Activated T-cell treated with anti-CD3 and anti-CD28 coated beads, Interleukin-2, amount 50 U/mL, for 72 hours (primary cell): ENCODE measurements at regions not wholly inside any gene's neighbourhood (a gene's known extent, or its start where the extent isn't known, plus 50 kb on each side); places are given as distances from the start of the nearest gene placed in this dataset.
A peak's percentile ranks its signal among the peaks of the same experiment; 100 is the strongest.

Experiments used
- ATAC-seq, 2 donors: fragments of 150-1000 bp; cut with Tn5 transposase; replicated peaks in 1 of 2; 2 replicates each; pipeline ENCODE4 v1.10.0; 2021; ENCODE audit warnings: moderate library complexity in 2 of 2, mild to moderate bottlenecking in 1 of 2
- DNase-seq, 2 donors: peaks; one replicate each; pipeline ENCODE4 v3.0.0; 2021 to 2022; ENCODE audit warnings: mixed read lengths in 1 of 2
- H3K27ac Mint-ChIP-seq: one replicate; pipeline ENCODE4 v1.8.0; 2022; ENCODE audit warnings: mild to moderate bottlenecking, moderate library complexity, mixed read lengths
- H3K27me3 Mint-ChIP-seq: one replicate; pipeline ENCODE4 v1.8.0; 2022; ENCODE audit warnings: low read depth, mixed read lengths
- H3K36me3 Mint-ChIP-seq, 2 donors: one replicate each; pipeline ENCODE4 v1.8.0; 2022; ENCODE audit warnings: mixed read lengths in 2 of 2, mild to moderate bottlenecking in 1 of 2; ENCODE audit not compliant: insufficient read depth in 2 of 2
- H3K4me1 Mint-ChIP-seq: one replicate; pipeline ENCODE4 v1.8.0; 2022; ENCODE audit warnings: low read depth, mixed read lengths
- H3K4me3 Mint-ChIP-seq, 2 donors: one replicate each; pipeline ENCODE4 v1.8.0; 2022; ENCODE audit warnings: mild to moderate bottlenecking in 2 of 2, mixed read lengths in 2 of 2, moderate library complexity in 2 of 2
- H3K9me3 Mint-ChIP-seq, 2 donors: one replicate each; pipeline ENCODE4 v1.8.0; 2022; ENCODE audit warnings: mixed read lengths in 2 of 2

- H3K27me3 Mint-ChIP-seq, result peaks cover 11% of the 10 kb centered on the region
- no peaks in the 10 kb centered on the region for H3K4me1 Mint-ChIP-seq
- no peak overlapping the region for H3K27ac Mint-ChIP-seq
- H3K36me3 Mint-ChIP-seq, result no peaks in the 10 kb centered on the region
- ATAC-seq (no peak), DNase-seq (no peak)
- H3K9me3 Mint-ChIP-seq, result no peaks in the 10 kb centered on the region
- H3K4me3 Mint-ChIP-seq, result no peak overlapping the region
Observed at GRCh38 chr5:58108511-58108910, 351.4 kb downstream of the PLK2 start.

GRCh38 chr5:58107704-58108103, 352.2 kb downstream of the PLK2 start:
- Mint-ChIP-seq H3K27ac (no peak overlapping the region), H3K9me3 (no peaks in the 10 kb centered on the region), H3K27me3 (peaks cover 11% of the 10 kb centered on the region)

GRCh38 chr5:58106754-58107410, 353.0 kb downstream of the PLK2 start:
- Mint-ChIP-seq H3K36me3 (no peaks in the 10 kb centered on the region), H3K4me1 (no peaks in the 10 kb centered on the region), H3K4me3 (no peak overlapping the region), H3K27ac (no peak overlapping the region), H3K27me3 (peaks cover 11% of the 10 kb centered on the region), H3K9me3 (no peaks in the 10 kb centered on the region)
- DNase-seq (no peak), ATAC-seq (no peak)

More at GRCh38 chr5:58107704-58108103, 352.2 kb downstream of the PLK2 start:
- Mint-ChIP-seq H3K4me1 (no peaks in the 10 kb centered on the region), H3K4me3 (no peak overlapping the region), H3K36me3 (no peaks in the 10 kb centered on the region)
- no peak for ATAC-seq
- no peak for DNase-seq

GRCh38 chr5:58105836-58106235, 354.1 kb downstream of the PLK2 start:
- Mint-ChIP-seq H3K36me3 (no peaks in the 10 kb centered on the region), H3K27me3 (peaks cover 11% of the 10 kb centered on the region), H3K27ac (no peak overlapping the region), H3K4me3 (no peak overlapping the region), H3K9me3 (no peaks in the 10 kb centered on the region), H3K4me1 (no peaks in the 10 kb centered on the region)
- no peak for ATAC-seq
- no peak for DNase-seq

- no peak for DNase-seq
- no peaks in the 10 kb centered on the region for H3K9me3 Mint-ChIP-seq
- no peak for ATAC-seq
- H3K4me1 Mint-ChIP-seq, result no peaks in the 10 kb centered on the region
- peaks cover 6% of the 10 kb centered on the region for H3K27me3 Mint-ChIP-seq
- no peaks in the 10 kb centered on the region for H3K36me3 Mint-ChIP-seq
- H3K27ac Mint-ChIP-seq, result no peak overlapping the region
- H3K4me3 Mint-ChIP-seq, result no peak overlapping the region
Observed at GRCh38 chr5:58099257-58099656, 360.6 kb downstream of the PLK2 start.

- DNase-seq, result peak in 1 of 2 donors; percentile 7
- ATAC-seq, result peak; percentile 29 to 67
- H3K36me3 Mint-ChIP-seq, result no peaks in the 10 kb centered on the region
- H3K27me3 Mint-ChIP-seq, result peaks cover 6% of the 10 kb centered on the region
- H3K27ac Mint-ChIP-seq, result no peak overlapping the region
- no peaks in the 10 kb centered on the region for H3K4me1 Mint-ChIP-seq
- H3K4me3 Mint-ChIP-seq, result no peak overlapping the region
- H3K9me3 Mint-ChIP-seq, result no peaks in the 10 kb centered on the region
Observed at GRCh38 chr5:58094031-58094430, 365.9 kb downstream of the PLK2 start.

- ATAC-seq (no peak), DNase-seq (no peak)
- H3K27ac Mint-ChIP-seq, result no peak overlapping the region
- H3K27me3 Mint-ChIP-seq, result peaks cover 6% of the 10 kb centered on the region
- no peaks in the 10 kb centered on the region for H3K4me1 Mint-ChIP-seq
- H3K9me3 Mint-ChIP-seq, result no peaks in the 10 kb centered on the region
- H3K36me3 Mint-ChIP-seq, result no peaks in the 10 kb centered on the region
- H3K4me3 Mint-ChIP-seq, result no peak overlapping the region
Observed at GRCh38 chr5:58090704-58091103, 369.2 kb downstream of the PLK2 start.

- Mint-ChIP-seq H3K4me3 (no peak overlapping the region), H3K36me3 (no peaks in the 10 kb centered on the region), H3K27ac (no peak overlapping the region), H3K4me1 (no peaks in the 10 kb centered on the region), H3K27me3 (no peaks in the 10 kb centered on the region), H3K9me3 (no peaks in the 10 kb centered on the region)
- DNase-seq, result no peak
- ATAC-seq, result no peak
Observed at GRCh38 chr5:58088941-58089340, 370.9 kb downstream of the PLK2 start.

- H3K27ac Mint-ChIP-seq, result no peak overlapping the region
Observed at GRCh38 chr5:58087905-58088304, 372.0 kb downstream of the PLK2 start.

GRCh38 chr5:58087123-58087522, 372.8 kb downstream of the PLK2 start:
- Mint-ChIP-seq H3K36me3 (no peaks in the 10 kb centered on the region), H3K27me3 (no peaks in the 10 kb centered on the region), H3K4me3 (no peak overlapping the region), H3K9me3 (no peaks in the 10 kb centered on the region), H3K27ac (no peak overlapping the region), H3K4me1 (no peaks in the 10 kb centered on the region)
- no peak for ATAC-seq
- DNase-seq, result no peak

More at GRCh38 chr5:58087905-58088304, 372.0 kb downstream of the PLK2 start:
- H3K36me3 Mint-ChIP-seq, result no peaks in the 10 kb centered on the region
- no peaks in the 10 kb centered on the region for H3K27me3 Mint-ChIP-seq
- no peak overlapping the region for H3K4me3 Mint-ChIP-seq
- H3K9me3 Mint-ChIP-seq, result no peaks in the 10 kb centered on the region
- no peak for DNase-seq
- H3K4me1 Mint-ChIP-seq, result no peaks in the 10 kb centered on the region
- ATAC-seq, result no peak

- H3K4me3 Mint-ChIP-seq, result no peak overlapping the region
- H3K27me3 Mint-ChIP-seq, result no peaks in the 10 kb centered on the region
- DNase-seq (no peak), ATAC-seq (no peak)
- no peaks in the 10 kb centered on the region for H3K36me3 Mint-ChIP-seq
- no peaks in the 10 kb centered on the region for H3K9me3 Mint-ChIP-seq
- H3K27ac Mint-ChIP-seq, result no peak overlapping the region
- H3K4me1 Mint-ChIP-seq, result no peaks in the 10 kb centered on the region
Observed at GRCh38 chr5:58085800-58086199, 374.1 kb downstream of the PLK2 start.

- ATAC-seq (no peak), DNase-seq (no peak)
- no peak overlapping the region for H3K27ac Mint-ChIP-seq
- no peaks in the 10 kb centered on the region for H3K27me3 Mint-ChIP-seq
- no peaks in the 10 kb centered on the region for H3K4me1 Mint-ChIP-seq
- no peaks in the 10 kb centered on the region for H3K9me3 Mint-ChIP-seq
- no peaks in the 10 kb centered on the region for H3K36me3 Mint-ChIP-seq
- no peak overlapping the region for H3K4me3 Mint-ChIP-seq
Observed at GRCh38 chr5:58081435-58081834, 378.5 kb downstream of the PLK2 start.

GRCh38 chr5:58080573-58080972, 379.3 kb downstream of the PLK2 start:
- Mint-ChIP-seq H3K4me1 (no peaks in the 10 kb centered on the region), H3K36me3 (no peaks in the 10 kb centered on the region), H3K27me3 (no peaks in the 10 kb centered on the region), H3K27ac (no peak overlapping the region), H3K4me3 (no peak overlapping the region), H3K9me3 (no peaks in the 10 kb centered on the region)
- DNase-seq, result no peak
- ATAC-seq, result no peak

GRCh38 chr5:58077966-58078365, 381.9 kb downstream of the PLK2 start:
- Mint-ChIP-seq H3K4me3 (no peak overlapping the region), H3K27ac (no peak overlapping the region), H3K36me3 (no peaks in the 10 kb centered on the region), H3K4me1 (no peaks in the 10 kb centered on the region), H3K27me3 (no peaks in the 10 kb centered on the region), H3K9me3 (no peaks in the 10 kb centered on the region)
- DNase-seq (no peak), ATAC-seq (no peak)
